HG03045 (cell line): ENCODE measurements at regions not wholly inside any gene's neighbourhood (a gene's known extent, or its start where the extent isn't known, plus 50 kb on each side); places are given as distances from the start of the nearest gene placed in this dataset.
"Not testable (repeated sequence)": the region's sequence is repeated elsewhere in the genome, so short reads cannot be mapped to it uniquely, and the experiment has no call there.

Source experiments
- ATAC-seq: cut with Tn5 transposase; IDR thresholded peaks from one replicate; pipeline ENCODE4 v1.9.1; 2021; ENCODE audit warnings: mild to moderate bottlenecking, moderate library complexity; ENCODE audit not compliant: unreplicated experiment

GRCh38 chr4:151866592-151866918, 105.7 kb upstream of the GATB start:
- ATAC-seq: no peak

- ATAC-seq: no peak
Observed at GRCh38 chr4:151865744-151866591, 105.2 kb upstream of the GATB start.

- ATAC-seq: no peak
Observed at GRCh38 chr4:151865312-151865711, 104.5 kb upstream of the GATB start.

GRCh38 chr4:151864068-151864467, 103.3 kb upstream of the GATB start:
- ATAC-seq: no peak

GRCh38 chr4:151862766-151863165, 102.0 kb upstream of the GATB start:
- no peak for ATAC-seq

GRCh38 chr4:151860561-151861093, 99.8 kb upstream of the GATB start:
- ATAC-seq: no peak

GRCh38 chr4:151859641-151860040, 98.8 kb upstream of the GATB start:
- ATAC-seq: no peak

- ATAC-seq: no peak
Observed at GRCh38 chr4:151858356-151858755, 97.5 kb upstream of the GATB start.

- no peak for ATAC-seq
Observed at GRCh38 chr4:151857368-151857767, 96.6 kb upstream of the GATB start.

GRCh38 chr4:151855747-151856146, 94.9 kb upstream of the GATB start:
- no peak for ATAC-seq

GRCh38 chr4:151854731-151855130, 93.9 kb upstream of the GATB start:
- no peak for ATAC-seq

- ATAC-seq: no peak
Observed at GRCh38 chr4:151853034-151853433, 92.2 kb upstream of the GATB start.

- ATAC-seq: no peak
Observed at GRCh38 chr4:151852202-151852601, 91.4 kb upstream of the GATB start.

GRCh38 chr4:151851354-151851753, 90.5 kb upstream of the GATB start:
- no peak for ATAC-seq

GRCh38 chr4:151850791-151851213, 90.0 kb upstream of the GATB start:
- no peak for ATAC-seq

GRCh38 chr4:151845551-151845950, 84.7 kb upstream of the GATB start:
- not testable (repeated sequence) for ATAC-seq

GRCh38 chr4:151842430-151843079, 81.7 kb upstream of the GATB start:
- ATAC-seq: no peak

- ATAC-seq: no peak
Observed at GRCh38 chr4:151841107-151841506, 80.3 kb upstream of the GATB start.

GRCh38 chr4:151835467-151835866, 74.7 kb upstream of the GATB start:
- no peak for ATAC-seq

GRCh38 chr4:151833174-151833573, 72.4 kb upstream of the GATB start:
- no peak for ATAC-seq

- ATAC-seq: no peak
Observed at GRCh38 chr4:151831526-151831925, 70.7 kb upstream of the GATB start.

- no peak for ATAC-seq
Observed at GRCh38 chr4:151830168-151830567, 69.4 kb upstream of the GATB start.
